ENCODE measurements at regions not wholly inside any gene's neighbourhood (a gene's known extent, or its start where the extent isn't known, plus 50 kb on each side); places are given as distances from the start of the nearest gene placed in this dataset. TPM values are rescaled to one million over a fixed set of nuclear protein-coding genes. Genes with fewer than 3 reads are reported as not detected.
"Not testable (repeated sequence)": the region's sequence is repeated elsewhere in the genome, so short reads cannot be mapped to it uniquely, and the experiment has no call there.

- DNase-seq, result no peak
These were observed 52.9 kb upstream of the SEC14L1 start for GRCh38 chr17:77087650-77088454.

DNA sequence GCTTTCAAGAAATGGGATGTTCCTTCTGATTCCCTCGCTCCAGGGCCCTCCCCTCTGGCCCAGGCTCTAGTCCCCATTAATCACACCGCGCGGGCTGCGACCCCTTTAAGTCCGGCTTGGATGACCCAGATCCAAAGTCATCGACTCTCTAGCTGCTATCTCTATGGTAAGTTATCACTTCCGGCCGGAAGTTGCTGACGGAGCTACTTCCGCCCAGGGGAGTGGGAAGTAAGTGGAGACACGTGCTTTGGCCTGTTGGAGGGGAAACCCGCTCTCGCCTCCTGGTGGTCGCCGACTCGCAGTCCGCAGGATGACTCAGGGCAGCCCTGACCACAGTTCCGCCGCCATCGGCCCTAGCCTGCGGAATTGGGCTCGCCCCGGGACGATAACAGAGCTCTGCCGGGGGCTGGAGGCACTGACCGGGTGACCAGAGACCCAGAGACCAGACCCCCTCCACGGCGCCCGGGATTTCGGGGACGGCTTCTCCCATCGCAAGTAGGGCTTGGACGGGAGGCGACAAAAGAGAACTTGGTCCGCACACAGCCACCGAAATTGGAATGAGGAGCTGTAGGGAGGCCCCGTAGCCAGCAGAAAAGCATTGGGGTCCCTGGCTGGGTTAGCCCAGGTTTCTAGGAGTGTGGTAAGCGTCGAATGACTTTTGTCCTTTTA lies 52.2 kb upstream of the SEC14L1 start:
- DNase-seq, result peak; percentile 98

- DNase-seq, result peak; percentile 34
These were observed 51.7 kb upstream of the SEC14L1 start for GRCh38 chr17:77089124-77089490.

DNA sequence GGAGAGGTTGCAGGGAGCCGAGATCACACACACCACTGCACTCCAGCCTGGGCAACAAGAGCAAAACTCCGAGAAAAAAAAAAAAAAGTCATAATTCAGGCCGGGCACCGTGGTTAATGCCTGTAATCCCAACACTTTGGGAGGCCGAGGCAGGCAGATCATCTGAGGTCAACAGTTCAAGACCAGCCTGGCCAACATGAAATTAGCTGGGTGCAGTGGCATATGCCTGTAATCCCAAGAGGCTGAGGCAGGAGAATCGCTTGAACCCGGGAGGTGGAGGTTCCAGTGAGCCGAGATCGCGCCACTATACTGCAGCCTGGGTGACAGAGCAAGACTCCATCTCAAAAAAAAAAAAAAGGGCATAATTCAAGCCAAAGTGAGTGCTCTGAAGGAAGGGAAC lies 50.8 kb upstream of the SEC14L1 start:
- DNase-seq, result not testable (repeated sequence)

DNA sequence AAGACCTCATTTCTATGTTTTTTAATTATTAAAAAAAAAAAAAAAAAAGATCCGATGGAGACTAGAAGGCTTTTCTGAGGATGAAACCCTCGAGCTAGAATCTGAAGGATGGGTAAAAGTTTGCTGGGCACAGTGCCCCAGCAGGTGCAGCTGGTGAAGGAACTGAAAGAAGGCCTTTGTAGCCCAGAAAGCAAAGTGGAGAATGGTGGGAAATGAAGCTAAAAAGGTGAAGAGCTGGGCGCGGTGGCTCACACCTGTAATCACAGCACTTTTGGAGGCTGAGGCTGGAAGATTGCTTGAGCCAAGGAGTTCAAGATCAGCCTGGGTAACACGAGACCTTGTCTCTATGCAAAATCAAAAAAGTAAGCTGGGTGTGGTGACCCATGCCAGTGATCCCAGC lies 50.3 kb upstream of the SEC14L1 start:
- DNase-seq, result no peak

Small RNA genes lying in the stretch of these regions (small RNA-seq; reads per million reads assigned to genes)
- gene RF00017 (ENCODE audit: low replicate concordance) (not detected), gene SCARNA16 (ENCODE audit: low replicate concordance) (not detected)
